GM20431 (cell line): ENCODE measurements at regions not wholly inside any gene's neighbourhood (a gene's known extent, or its start where the extent isn't known, plus 50 kb on each side); places are given as distances from the start of the nearest gene placed in this dataset.

Experiments
- in situ Hi-C: fragments of 300-500 bp; cut with MseI, MboI; formaldehyde crosslinking; loops from one replicate; pipeline ENCODE4 v1.15.0; 2020; ENCODE audit warnings: low sequenced_read_pairs; ENCODE audit not compliant: unreplicated experiment

- in situ Hi-C loops = no loop called here
Measured at GRCh38 chr10:54947605-54948004, 146.6 kb upstream of the PCDH15 start.

- in situ Hi-C loops = no loop called here
Measured at GRCh38 chr10:54940418-54940817, 139.4 kb upstream of the PCDH15 start.

- in situ Hi-C loops = no loop called here
Measured at GRCh38 chr10:54914049-54914448, 113.0 kb upstream of the PCDH15 start.

GRCh38 chr10:54909165-54909564 is 108.1 kb upstream of the PCDH15 start:
- in situ Hi-C loops = no loop called here

GRCh38 chr10:54908019-54908418 is 107.0 kb upstream of the PCDH15 start:
- in situ Hi-C loops = no loop called here

GRCh38 chr10:54906940-54907339 is 105.9 kb upstream of the PCDH15 start:
- in situ Hi-C loops = no loop called here

DNA sequence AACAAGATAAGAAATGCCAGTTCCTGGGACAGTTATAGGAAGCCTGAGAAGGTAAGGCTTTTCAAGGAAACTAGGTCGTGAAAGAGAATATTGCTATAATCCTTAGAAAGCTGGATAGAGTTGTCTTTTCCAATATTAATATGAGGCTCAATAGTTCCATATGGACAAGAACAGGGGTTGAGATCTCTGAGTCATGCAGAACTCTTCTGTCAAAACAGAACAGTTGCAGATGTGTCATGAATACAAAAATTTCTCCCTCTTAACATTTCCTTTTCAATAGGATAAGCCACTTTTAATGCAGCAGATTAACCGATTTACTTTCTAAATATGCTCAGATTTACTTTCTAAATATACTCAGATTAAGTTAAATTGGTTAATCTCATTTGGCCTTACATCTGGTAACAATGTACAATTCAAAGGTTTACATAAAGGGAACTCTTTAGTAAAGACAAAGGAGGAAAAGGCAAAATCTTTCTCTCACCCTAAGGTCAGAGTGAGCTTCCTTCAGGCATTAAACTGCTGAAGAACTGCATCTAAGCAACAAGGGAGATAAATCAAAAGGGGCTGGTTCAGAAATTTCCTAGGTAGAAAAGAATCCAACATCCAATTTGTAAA is 104.7 kb upstream of the PCDH15 start:
- in situ Hi-C loops = no loop called here

- in situ Hi-C loops = no loop called here
Measured at GRCh38 chr10:54904833-54905232, 103.8 kb upstream of the PCDH15 start.

- in situ Hi-C loops = no loop called here
Measured at GRCh38 chr10:54903745-54904144, 102.7 kb upstream of the PCDH15 start.

GRCh38 chr10:54900584-54900983 is 99.6 kb upstream of the PCDH15 start:
- in situ Hi-C loops = no loop called here

DNA sequence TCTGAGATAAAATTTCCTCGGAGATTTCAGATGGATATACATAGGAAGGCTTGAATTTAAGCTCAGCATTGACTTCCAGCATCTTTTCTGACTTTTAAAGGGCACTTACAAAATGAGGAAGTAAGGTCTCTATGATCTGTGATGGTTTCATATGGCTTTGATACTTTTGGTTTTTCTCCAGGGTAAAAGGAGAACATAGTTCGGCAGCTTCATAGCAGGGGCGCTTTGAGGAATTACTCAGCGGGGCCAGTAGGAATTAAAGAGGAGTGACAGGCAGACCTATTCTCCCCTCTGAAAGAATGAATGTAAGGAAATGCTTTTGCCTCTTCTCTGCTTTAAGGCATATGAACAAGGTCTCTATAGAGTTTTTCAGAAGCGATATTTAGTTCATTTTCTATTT is 80.0 kb upstream of the PCDH15 start:
- in situ Hi-C loops = no loop called here

DNA sequence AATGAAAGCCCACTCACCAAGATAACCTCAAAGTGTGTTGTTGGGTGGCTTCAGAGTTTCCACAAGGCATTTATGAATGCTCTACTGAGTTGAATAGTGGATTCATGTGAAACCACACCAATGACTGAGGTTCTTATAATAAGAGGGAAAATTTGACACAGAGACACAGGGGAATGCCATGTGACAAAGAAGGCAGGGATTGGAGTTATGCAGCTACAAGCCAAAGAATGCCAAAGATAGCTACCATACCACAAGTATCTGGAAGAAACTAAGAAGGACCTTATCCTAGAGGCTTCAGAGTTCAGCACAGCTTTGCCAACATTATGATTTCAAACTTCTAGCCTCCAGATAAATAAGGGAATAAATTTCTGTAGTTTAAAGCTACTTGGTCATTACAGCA is 68.0 kb upstream of the PCDH15 start:
- in situ Hi-C loops = no loop called here

DNA sequence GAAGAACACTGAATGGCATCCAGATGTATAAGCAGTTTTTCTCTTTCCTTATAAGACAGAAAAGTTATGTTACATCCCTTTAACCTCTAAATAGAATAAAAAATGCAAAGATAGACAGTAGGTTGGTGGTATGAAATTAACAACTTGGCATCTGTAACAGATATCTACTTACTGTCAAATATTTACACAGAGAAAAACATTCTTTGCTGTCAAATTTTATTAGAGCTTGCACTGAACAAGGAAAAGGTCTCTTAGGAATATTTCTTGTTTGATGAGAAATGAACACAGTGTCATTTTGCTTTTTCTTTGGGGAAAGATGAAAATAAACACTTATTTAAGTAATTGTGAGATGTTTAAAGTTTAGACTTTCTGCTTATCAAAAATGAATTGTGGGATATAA is 65.6 kb upstream of the PCDH15 start:
- in situ Hi-C loops = no loop called here

DNA sequence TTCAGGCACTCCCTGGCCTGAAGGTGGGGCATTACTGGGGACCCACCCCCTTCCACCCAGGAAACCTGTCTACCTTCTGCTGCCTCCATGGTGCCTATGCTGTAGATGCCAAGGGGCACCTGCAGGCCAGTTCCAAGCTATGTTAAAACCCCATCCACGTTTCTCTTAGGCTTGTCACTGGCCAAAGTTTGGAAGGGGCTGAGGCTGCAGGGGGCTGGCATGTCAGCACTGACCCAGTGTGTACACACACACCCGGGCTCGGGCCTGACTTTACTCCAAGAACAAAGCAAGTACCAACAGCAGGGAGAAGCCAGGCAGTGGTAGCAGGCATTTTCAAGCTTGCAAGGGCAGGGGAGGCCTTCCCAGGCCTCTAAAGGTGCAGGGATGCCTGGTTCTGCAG is 53.8 kb upstream of the PCDH15 start:
- in situ Hi-C loops = no loop called here

DNA sequence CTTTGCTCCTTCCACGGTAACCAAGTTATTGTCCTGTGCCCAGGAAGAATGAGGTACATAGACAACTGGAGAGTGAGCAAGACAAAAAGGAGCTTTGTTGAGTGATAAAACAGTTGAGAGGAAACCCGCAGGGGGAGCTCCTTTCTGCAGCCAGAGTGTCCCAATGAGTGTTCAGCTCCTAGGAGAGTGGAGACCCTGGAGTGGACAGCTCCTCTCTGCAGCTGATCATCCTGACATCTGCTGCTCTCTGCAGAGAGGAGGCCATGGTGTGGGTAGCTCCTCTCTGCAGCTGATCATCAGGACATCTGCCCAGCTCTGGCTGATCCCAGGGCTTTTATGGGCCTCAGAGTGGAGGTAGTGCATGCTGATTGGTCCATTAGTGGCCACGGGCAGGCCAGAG is 53.4 kb upstream of the PCDH15 start:
- in situ Hi-C loops = no loop called here

DNA sequence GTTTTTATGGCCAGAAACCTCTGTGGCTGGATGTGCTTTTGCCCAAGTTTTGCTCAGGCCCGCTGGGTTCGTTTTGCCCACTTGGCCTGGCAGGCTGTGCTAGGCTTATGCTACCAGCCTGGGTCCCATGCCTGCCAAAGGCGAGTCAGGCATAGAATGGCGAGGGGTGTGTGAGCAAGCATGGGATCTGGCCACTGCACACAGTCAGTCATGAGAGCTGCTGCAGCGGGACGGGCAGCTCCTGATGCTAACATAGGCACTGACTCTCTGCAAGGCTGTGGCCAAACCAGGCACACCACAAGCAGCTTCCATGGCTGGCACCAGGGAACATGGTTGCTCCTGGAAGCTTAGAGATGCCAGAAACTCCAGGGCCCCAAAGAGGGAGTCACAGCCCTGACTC is 52.9 kb upstream of the PCDH15 start:
- in situ Hi-C loops = no loop called here
